Memory B cell (primary cell): ENCODE measurements at regions not wholly inside any gene's neighbourhood (a gene's known extent, or its start where the extent isn't known, plus 50 kb on each side); places are given as distances from the start of the nearest gene placed in this dataset.

ENCODE experiments used
- ATAC-seq: fragments of 150-1000 bp; cut with Tn5 transposase; 2 replicates; pipeline ENCODE4 v1.10.0; 2021; ENCODE audit warnings: low read depth, mild to moderate bottlenecking, moderate library complexity
- DNase-seq, 2 donors: peaks; one replicate each; pipeline ENCODE4 v3.0.0; 2022; ENCODE audit warnings: low spot score in 2 of 2
- H3K27ac Mint-ChIP-seq: one replicate; pipeline ENCODE4 v1.8.0; 2022; ENCODE audit warnings: mild to moderate bottlenecking, moderate library complexity, mixed read lengths
- H3K27me3 Mint-ChIP-seq: one replicate; pipeline ENCODE4 v1.8.0; 2022; ENCODE audit warnings: mixed read lengths
- H3K36me3 Mint-ChIP-seq: one replicate; pipeline ENCODE4 v1.8.0; 2022; ENCODE audit warnings: mild to moderate bottlenecking, mixed read lengths
- H3K4me1 Mint-ChIP-seq: one replicate; pipeline ENCODE4 v1.8.0; 2022; ENCODE audit warnings: mixed read lengths
- H3K4me3 Mint-ChIP-seq: one replicate; pipeline ENCODE4 v1.8.0; 2022; ENCODE audit warnings: mild to moderate bottlenecking, moderate library complexity, mixed read lengths
- H3K9me3 Mint-ChIP-seq: one replicate; pipeline ENCODE4 v1.8.0; 2022; ENCODE audit warnings: mixed read lengths

DNA sequence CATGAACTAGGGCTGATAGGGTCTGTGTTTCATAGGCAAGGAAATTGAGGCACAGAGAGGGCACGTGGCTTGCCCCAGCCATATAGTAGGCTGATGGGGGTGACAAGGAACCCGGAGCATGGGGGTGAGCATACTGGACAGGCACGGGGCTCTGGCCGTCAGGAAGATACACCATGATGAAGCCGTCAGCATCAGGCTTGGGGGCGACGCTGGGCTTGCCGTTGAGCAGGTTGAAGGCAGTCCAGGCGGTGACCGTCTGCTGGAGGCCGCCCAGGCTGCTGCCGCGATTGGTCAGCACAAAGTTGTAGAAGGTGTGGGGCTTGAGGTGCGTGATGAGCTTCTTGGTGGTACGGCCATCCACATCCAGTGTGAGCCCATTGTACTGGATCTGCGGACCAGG is 119.7 kb downstream of the PTPRS start:
- peaks cover 18% of the 10 kb centered on the region for H3K27me3 Mint-ChIP-seq
- DNase-seq (no peak), ATAC-seq (no peak)
- H3K36me3 Mint-ChIP-seq: no peaks in the 10 kb centered on the region
- H3K9me3 Mint-ChIP-seq: no peaks in the 10 kb centered on the region
- peaks cover 9% of the 10 kb centered on the region for H3K4me1 Mint-ChIP-seq
- H3K27ac Mint-ChIP-seq: no peak overlapping the region
- H3K4me3 Mint-ChIP-seq: no peak overlapping the region

DNA sequence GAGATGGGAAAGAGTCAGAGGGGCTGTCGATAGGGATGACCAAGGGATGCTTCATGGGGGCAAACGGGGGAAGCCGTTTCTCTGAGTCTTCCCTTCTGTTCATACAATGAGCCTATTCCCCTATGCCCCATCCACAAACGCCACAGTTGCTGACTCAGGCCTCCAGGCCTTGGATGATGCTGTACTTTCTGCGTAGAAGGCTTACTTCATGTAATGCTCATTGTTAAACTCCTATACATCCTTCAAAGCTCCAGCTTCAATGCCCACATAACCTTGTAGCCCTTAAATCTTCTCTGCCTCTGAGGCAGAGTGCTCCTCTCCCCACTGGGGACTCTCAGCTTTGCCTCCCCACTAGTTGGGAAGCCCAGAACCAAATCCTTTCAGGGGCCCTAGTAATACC is 120.3 kb downstream of the PTPRS start:
- no peak overlapping the region for H3K4me3 Mint-ChIP-seq
- DNase-seq (no peak), ATAC-seq (no peak)
- H3K27me3 Mint-ChIP-seq: peaks cover 18% of the 10 kb centered on the region
- H3K36me3 Mint-ChIP-seq: no peaks in the 10 kb centered on the region
- H3K4me1 Mint-ChIP-seq: peaks cover 9% of the 10 kb centered on the region
- no peak overlapping the region for H3K27ac Mint-ChIP-seq
- H3K9me3 Mint-ChIP-seq: no peaks in the 10 kb centered on the region

DNA sequence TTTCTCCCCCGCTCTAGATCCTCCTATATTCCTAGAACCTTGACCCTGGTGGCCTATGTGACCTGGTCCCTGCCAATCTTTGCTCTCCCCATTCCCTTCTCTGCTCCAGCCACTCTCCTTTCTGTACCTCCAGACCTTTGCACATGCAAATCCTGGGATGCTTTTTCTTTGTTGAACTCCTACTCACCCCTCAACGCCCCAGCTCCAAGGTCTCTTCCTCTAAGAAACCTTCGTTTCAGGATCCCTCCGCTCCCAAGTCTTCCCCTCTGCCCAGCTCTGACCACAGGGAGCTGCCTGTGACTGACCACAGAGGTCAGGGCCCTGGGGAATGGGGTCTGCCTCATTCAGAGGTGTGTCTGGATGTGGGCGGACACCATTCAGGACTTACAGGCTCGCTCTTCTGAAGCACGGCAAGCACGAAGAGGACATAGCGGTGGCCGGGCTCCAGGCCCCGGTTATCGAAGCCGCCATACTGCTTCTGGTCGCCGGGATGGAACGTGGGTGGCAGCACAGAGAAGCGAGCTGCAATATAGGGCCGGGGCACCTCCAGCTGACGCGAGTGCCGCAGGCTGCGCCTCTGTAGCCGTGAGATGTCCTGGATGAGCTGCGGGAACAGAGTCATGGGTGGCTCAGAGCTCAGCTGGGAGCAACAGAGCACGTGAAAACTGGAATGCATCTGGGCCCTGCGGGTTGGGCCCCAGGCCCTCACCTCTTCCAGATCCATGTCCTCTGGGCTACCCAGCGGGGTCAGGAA is 120.9 kb downstream of the PTPRS start:
- Mint-ChIP-seq H3K4me3 (no peak overlapping the region), H3K27ac (no peak overlapping the region), H3K36me3 (no peaks in the 10 kb centered on the region)

DNA sequence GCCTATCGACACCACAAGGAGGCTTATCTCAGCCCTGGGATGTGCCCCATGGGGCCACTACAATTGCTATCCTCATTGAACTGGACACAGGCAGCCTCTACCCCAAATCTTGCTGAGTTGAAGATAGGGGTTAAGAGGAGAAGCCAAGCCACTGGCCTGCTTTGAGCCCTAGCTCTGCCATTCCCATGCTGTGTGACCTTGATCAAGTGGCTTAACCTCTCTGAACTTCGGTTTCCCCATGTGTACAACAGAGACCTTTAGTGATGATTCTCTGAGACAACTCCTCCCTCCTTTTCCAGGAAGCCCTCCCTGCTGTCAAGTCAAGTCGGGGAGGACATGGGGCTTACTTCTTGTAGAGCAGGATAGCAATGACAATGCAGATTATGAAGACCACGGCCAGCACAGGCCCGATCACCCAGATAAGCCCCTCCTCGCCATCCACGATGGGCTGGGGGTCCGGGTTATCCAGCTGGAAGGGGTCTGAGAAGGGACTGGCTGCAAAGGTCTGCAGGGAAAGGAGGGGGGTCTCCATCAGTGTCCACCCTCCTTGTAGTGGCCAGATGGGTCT is 121.6 kb downstream of the PTPRS start:
- peaks cover 9% of the 10 kb centered on the region for H3K4me1 Mint-ChIP-seq
- H3K4me3 Mint-ChIP-seq: no peak overlapping the region
- no peaks in the 10 kb centered on the region for H3K9me3 Mint-ChIP-seq
- no peak overlapping the region for H3K27ac Mint-ChIP-seq
- no peaks in the 10 kb centered on the region for H3K36me3 Mint-ChIP-seq
- H3K27me3 Mint-ChIP-seq: peaks cover 10% of the 10 kb centered on the region
- no peak for ATAC-seq
- DNase-seq: no peak

More for the DNA sequence above, 120.9 kb downstream of the PTPRS start:
- H3K4me1 Mint-ChIP-seq: peaks cover 9% of the 10 kb centered on the region
- peaks cover 14% of the 10 kb centered on the region for H3K27me3 Mint-ChIP-seq
- no peak for ATAC-seq
- H3K9me3 Mint-ChIP-seq: no peaks in the 10 kb centered on the region
- no peak for DNase-seq

DNA sequence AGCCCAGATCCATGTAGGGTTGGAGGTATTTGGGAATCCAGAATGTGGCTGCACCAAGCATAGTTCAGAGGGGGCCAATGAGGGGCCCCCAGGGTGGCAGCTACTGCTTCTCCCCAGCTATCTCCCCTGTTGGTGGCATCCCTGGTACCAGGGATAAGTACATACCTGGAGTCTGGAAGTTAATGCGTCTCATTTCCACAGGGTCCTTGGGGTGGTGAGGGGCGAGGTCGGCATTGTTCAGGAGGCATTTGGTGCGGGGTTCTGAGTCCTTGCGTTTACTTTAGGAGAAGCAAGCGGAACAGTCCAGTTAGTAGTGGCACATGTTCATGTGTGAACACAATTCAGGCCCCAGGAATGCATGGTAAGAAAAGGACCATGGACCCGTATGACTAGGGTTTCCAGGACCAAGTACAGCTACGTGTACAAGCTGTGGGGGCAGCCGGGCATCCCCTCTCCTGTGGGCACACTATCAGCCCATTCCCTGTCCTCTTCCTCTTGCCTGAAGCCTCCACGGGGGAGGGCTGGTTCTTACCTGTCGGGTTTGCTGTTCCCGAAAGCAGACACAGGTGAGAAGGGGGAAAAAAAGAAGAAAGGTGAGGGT is 122.3 kb downstream of the PTPRS start:
- ATAC-seq (no peak), DNase-seq (no peak)
- H3K9me3 Mint-ChIP-seq: no peaks in the 10 kb centered on the region
- H3K36me3 Mint-ChIP-seq: no peaks in the 10 kb centered on the region
- H3K4me1 Mint-ChIP-seq: peaks cover 9% of the 10 kb centered on the region
- H3K27me3 Mint-ChIP-seq: peaks cover 8% of the 10 kb centered on the region
- no peak overlapping the region for H3K27ac Mint-ChIP-seq
- H3K4me3 Mint-ChIP-seq: no peak overlapping the region

DNA sequence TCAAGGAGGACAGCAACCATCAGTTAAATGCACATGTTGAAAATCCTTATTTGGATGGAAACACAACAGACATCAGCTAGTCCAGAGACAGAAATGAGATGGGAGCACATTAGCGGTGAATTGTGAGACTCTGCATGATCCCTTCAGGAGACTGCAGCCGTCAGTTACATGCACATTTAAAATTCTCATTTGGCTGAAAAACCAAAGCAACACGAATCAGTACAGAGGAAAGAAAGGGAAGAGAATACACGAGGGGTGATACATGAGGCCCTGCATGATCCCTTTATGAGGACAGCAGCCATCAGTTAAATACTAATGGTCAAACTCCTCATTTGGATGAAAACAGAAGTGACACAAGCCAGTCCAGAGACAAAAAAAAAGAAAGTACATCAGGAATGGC is 123.4 kb downstream of the PTPRS start:
- Mint-ChIP-seq H3K9me3 (no peaks in the 10 kb centered on the region), H3K27me3 (peaks cover 8% of the 10 kb centered on the region), H3K4me3 (no peak overlapping the region), H3K36me3 (no peaks in the 10 kb centered on the region), H3K4me1 (peaks cover 9% of the 10 kb centered on the region), H3K27ac (peak overlapping the region; percentile 90)
- ATAC-seq (no peak), DNase-seq (no peak)

DNA sequence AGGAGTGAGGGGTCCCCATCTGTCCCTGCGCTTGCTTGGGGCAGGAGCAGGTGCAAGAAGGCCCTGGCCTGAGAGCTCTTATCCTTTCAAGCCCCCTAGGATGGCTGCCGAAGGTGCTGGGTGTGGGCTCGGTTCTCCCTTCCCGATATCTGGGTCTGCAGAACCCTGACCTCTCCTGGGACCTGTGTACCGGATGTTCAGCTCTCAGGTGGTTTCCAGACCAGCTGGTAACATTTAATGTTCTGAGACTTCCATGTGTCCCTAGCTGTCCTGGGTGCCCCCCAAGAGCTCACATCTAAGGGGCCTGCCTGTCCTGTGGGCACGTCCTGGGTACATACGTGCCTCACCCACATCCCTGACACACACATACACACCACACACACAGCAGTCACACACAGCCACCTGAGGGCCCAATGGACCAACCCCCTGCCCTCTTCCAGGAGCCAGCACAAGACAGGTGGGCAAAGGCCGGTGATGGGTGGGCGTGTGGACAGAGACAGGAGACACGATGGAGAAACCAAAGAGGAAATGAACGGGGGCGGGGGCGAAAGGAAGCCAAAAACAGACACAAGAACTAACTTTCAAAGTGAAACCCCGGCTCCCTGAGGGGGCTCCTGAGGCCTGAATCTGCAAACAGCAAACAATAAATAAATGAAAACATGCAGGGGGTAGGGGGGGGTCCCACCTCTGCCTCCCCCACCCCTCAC is 124.3 kb downstream of the PTPRS start:
- H3K27me3 Mint-ChIP-seq: peaks cover 3% of the 10 kb centered on the region
- no peaks in the 10 kb centered on the region for H3K36me3 Mint-ChIP-seq
- ATAC-seq (peak; percentile 83), DNase-seq (no peak)
- H3K4me1 Mint-ChIP-seq: peaks cover 9% of the 10 kb centered on the region
- peak overlapping the region; percentile 83 for H3K4me3 Mint-ChIP-seq
- no peaks in the 10 kb centered on the region for H3K9me3 Mint-ChIP-seq
- H3K27ac Mint-ChIP-seq: peak overlapping the region; percentile 90

DNA sequence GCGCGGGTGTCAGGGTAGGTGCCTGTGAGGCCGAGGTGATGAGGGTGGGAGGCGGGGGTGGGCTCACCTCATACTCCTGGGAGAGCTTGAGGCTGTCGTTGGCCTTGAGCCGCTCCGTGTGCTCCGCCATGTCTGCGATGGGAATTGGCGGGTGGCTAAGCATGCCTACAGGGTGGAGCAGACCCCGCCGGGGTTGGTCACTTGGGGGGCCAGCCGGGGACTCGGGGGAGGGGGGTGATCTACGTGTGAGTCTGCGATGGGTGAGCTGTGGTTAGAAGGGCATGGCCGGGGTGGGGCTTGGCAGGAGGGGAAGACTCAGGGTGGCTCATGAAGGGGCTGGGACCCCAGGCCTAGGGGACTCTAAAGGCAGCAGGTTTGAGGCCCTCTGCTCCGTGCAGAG is 125.2 kb downstream of the PTPRS start:
- no peaks in the 10 kb centered on the region for H3K36me3 Mint-ChIP-seq
- DNase-seq (no peak), ATAC-seq (no peak)
- peaks cover 9% of the 10 kb centered on the region for H3K4me1 Mint-ChIP-seq
- peak overlapping the region; percentile 90 for H3K27ac Mint-ChIP-seq
- H3K4me3 Mint-ChIP-seq: peak overlapping the region; percentile 37
- no peaks in the 10 kb centered on the region for H3K9me3 Mint-ChIP-seq
- peaks cover 4% of the 10 kb centered on the region for H3K27me3 Mint-ChIP-seq

DNA sequence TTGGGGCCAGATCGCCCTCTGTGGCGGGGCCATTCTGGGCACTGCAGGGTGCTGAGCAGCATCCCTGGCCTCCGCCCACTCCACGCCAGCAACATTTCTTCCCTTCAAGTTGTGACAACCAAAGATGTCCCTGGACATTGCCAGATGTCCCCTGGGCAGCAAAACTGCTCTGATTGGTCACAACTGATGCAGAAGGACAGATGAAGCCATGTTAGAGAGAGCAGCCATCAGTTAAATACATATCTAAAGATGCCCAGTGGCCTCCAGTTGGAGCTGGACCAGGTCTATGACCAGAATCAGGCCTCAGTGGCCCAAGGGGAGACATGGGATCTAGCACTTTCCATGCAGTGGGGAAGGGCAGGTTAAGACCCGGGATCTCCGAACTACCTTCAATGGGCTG is 125.7 kb downstream of the PTPRS start:
- no peak overlapping the region for H3K27ac Mint-ChIP-seq
- no peaks in the 10 kb centered on the region for H3K9me3 Mint-ChIP-seq
- peaks cover 9% of the 10 kb centered on the region for H3K4me1 Mint-ChIP-seq
- no peaks in the 10 kb centered on the region for H3K36me3 Mint-ChIP-seq
- DNase-seq (no peak), ATAC-seq (no peak)
- H3K27me3 Mint-ChIP-seq: peaks cover 4% of the 10 kb centered on the region
- peak overlapping the region; percentile 37 for H3K4me3 Mint-ChIP-seq

DNA sequence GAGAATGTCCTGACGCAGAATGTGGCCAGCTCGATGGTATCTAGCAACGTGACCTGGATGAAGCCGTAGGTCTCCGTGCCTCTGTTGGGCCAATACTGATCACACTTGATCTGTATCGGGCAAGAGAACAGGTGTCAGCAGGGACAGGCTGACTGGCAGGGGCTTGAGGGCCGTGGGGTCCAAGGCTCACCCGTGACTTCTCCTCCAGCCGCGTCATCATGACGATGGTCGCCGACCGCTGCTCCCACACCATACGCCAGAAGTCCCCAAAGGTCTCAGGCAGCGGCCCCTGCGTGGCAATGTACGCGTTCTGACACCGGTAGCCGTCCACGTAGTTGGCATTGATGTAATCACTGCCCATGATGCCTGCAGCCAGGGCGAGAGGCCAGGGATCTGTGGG is 126.2 kb downstream of the PTPRS start:
- peaks cover 2% of the 10 kb centered on the region for H3K27me3 Mint-ChIP-seq
- DNase-seq: no peak
- no peak overlapping the region for H3K4me3 Mint-ChIP-seq
- H3K36me3 Mint-ChIP-seq: no peaks in the 10 kb centered on the region
- no peaks in the 10 kb centered on the region for H3K9me3 Mint-ChIP-seq
- no peak overlapping the region for H3K27ac Mint-ChIP-seq
- peaks cover 9% of the 10 kb centered on the region for H3K4me1 Mint-ChIP-seq
- ATAC-seq: no peak

DNA sequence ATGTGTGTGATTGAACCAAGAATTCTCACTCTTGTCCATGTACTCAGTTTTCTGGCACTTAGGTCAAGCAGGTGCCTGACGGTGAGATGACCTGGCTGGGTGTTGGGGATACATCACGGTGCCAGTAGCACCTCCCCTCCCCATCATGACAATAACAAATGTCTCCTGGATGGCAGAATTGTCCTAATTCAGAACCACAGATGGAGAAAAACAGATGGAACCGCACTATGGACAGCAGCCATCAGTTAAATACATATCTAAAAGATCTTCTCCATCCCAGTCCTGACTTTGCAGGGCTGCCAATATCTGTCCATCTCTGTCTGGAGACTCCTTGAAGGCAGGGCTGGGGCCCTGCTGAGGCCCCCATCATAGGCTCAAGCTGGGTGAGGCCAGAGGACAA is 126.9 kb downstream of the PTPRS start:
- Mint-ChIP-seq H3K27me3 (peaks cover 2% of the 10 kb centered on the region), H3K36me3 (no peaks in the 10 kb centered on the region), H3K27ac (no peak overlapping the region), H3K4me1 (peaks cover 9% of the 10 kb centered on the region), H3K9me3 (no peaks in the 10 kb centered on the region), H3K4me3 (no peak overlapping the region)
- DNase-seq (no peak), ATAC-seq (no peak)

DNA sequence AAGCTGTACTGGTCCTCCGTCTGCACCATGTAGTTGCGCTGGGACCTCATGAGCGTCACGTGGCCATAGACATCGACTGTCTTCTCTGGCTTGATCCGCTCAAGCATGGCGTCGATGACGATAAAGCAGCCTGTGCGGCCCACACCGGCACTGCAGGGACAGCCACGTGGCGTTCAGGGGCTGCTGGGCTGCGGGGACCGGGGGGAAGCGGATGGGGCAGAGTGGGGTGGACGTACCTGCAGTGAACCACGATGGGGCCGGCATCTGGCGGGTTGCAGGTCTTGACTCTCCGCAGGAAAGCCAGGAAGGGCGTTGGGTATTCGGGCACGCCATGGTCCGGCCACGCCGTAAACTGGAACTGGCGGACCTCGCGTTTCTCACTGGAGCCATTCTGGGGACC is 128.5 kb downstream of the PTPRS start:
- no peaks in the 10 kb centered on the region for H3K36me3 Mint-ChIP-seq
- H3K4me3 Mint-ChIP-seq: no peak overlapping the region
- ATAC-seq: no peak
- H3K4me1 Mint-ChIP-seq: peaks cover 8% of the 10 kb centered on the region
- no peaks in the 10 kb centered on the region for H3K9me3 Mint-ChIP-seq
- peaks cover 2% of the 10 kb centered on the region for H3K27me3 Mint-ChIP-seq
- DNase-seq: no peak
- H3K27ac Mint-ChIP-seq: no peak overlapping the region

DNA sequence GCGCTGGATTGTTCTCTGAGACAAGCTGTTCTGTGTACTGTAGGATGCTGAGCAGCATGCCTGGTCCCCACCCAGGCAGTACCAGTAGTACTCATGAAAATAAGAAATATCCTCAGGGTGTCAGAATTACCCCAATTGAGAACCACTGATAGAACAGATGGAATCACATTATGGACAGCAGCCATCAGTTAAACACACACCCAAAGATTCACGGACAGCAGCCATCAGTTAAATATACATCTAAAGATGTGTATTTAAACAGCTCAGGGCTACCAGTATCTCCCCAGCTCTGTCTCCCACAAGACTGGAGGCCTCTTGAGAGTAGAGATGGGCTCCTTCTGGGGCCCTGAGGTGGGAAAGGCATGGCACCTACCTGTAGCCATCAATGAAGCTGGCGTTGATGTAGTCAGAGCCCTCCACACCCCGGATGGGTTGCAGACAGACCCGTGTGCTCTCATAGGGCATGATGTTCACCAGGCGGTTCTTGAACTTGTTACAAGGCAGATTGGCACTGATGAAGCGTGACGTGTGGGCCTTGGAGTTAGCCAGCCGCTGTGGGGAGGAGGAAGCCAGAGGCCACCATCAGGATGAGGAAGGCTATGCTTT is 129.3 kb downstream of the PTPRS start:
- H3K4me3 Mint-ChIP-seq: no peak overlapping the region
- no peak overlapping the region for H3K27ac Mint-ChIP-seq
- H3K4me1 Mint-ChIP-seq: peaks cover 2% of the 10 kb centered on the region
- no peaks in the 10 kb centered on the region for H3K36me3 Mint-ChIP-seq
- peaks cover 2% of the 10 kb centered on the region for H3K27me3 Mint-ChIP-seq
- no peaks in the 10 kb centered on the region for H3K9me3 Mint-ChIP-seq
- ATAC-seq (no peak), DNase-seq (no peak)

DNA sequence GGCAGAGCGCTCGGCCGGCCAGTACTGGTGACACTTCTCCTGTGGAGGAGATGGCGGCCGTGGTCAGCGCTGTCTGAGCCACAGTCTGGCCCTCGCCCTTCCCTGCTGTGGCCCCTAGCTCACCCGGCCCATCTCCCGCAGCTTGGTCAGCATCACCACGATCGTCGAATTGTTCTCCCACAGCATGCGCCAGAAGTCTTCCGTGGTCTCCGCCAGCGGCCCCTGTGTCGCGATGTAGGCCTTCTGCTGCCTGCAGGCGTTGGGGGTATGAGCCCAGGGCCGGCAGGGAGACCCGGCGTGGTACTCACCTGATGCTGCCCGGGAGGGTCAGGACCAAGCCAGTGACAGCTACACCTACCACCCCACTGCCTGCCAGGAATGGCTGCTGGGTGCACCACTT is 130.1 kb downstream of the PTPRS start:
- H3K9me3 Mint-ChIP-seq: no peaks in the 10 kb centered on the region
- no peaks in the 10 kb centered on the region for H3K36me3 Mint-ChIP-seq
- no peak overlapping the region for H3K4me3 Mint-ChIP-seq
- peaks cover 2% of the 10 kb centered on the region for H3K27me3 Mint-ChIP-seq
- no peak for DNase-seq
- H3K27ac Mint-ChIP-seq: no peak overlapping the region
- ATAC-seq: no peak
- H3K4me1 Mint-ChIP-seq: no peaks in the 10 kb centered on the region
